ENCODE measurements at regions not wholly inside any gene's neighbourhood (a gene's known extent, or its start where the extent isn't known, plus 50 kb on each side); places are given as distances from the start of the nearest gene placed in this dataset.

DNA sequence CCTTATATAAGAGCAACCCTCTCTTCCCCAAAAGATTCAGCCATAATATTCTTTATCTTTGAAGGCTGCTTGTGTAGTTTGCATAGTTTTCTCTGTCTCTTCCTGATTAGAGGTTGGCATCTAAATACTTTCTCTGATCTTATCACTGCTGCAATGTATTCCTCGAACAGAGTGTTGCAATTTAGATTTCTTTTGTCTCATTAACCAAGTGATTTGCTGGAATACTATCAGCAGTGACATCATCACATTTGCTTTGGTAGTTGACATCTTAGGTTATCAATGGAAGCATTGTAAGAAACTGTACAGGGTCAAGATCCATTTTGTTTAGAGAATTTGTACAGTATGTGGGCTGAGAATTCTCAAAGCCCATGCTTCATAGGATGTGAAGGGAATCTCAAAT, 72.0 kb upstream of the NEUROD1 start:
- Mint-ChIP-seq H3K4me3 (no peak overlapping the region), H3K4me1 (peaks cover 27% of the 10 kb centered on the region), H3K9me3 (peaks cover 27% of the 10 kb centered on the region), H3K36me3 (ENCODE audit: low read depth) (peaks cover 10% of the 10 kb centered on the region), H3K27ac (no peak overlapping the region), H3K27me3 (ENCODE audit: low read depth, poor library complexity) (peaks cover 3% of the 10 kb centered on the region)
- DNase-seq: no peak
- no peak for TF ChIP-seq CTCF (IDR thresholded peaks at IDR 0.05)

- peaks cover 27% of the 10 kb centered on the region for H3K4me1 Mint-ChIP-seq
- H3K27ac Mint-ChIP-seq: no peak overlapping the region
- no peak for DNase-seq
- no peak overlapping the region for H3K4me3 Mint-ChIP-seq
- no peak for TF ChIP-seq CTCF (IDR thresholded peaks at IDR 0.05)
- H3K36me3 Mint-ChIP-seq (ENCODE audit: low read depth): peaks cover 5% of the 10 kb centered on the region
- peaks cover 3% of the 10 kb centered on the region for H3K27me3 Mint-ChIP-seq (ENCODE audit: low read depth, poor library complexity)
- H3K9me3 Mint-ChIP-seq: peaks cover 15% of the 10 kb centered on the region
Observed at GRCh38 chr2:181753686-181754085, 73.4 kb upstream of the NEUROD1 start.

DNA sequence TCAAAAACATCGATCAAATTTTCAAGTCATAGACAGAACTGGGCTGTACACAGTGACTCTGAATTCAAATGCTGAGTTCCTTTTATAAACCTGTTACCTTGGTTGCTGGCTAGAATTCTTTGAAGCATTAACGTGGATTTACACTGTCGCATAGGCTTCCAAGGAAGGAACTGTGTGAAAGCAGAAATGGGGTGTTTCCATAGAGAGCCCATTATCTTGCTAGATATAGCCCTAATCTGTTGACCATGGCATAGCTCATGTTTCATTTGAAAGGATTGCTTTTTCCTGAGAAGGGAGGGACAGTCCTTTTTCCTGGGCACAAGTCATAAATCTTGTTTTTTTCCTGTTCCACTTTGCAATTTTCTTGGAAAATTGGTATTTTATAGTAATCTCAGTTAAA, 73.8 kb upstream of the NEUROD1 start:
- DNase-seq: no peak
- peaks cover 32% of the 10 kb centered on the region for H3K4me1 Mint-ChIP-seq

DNA sequence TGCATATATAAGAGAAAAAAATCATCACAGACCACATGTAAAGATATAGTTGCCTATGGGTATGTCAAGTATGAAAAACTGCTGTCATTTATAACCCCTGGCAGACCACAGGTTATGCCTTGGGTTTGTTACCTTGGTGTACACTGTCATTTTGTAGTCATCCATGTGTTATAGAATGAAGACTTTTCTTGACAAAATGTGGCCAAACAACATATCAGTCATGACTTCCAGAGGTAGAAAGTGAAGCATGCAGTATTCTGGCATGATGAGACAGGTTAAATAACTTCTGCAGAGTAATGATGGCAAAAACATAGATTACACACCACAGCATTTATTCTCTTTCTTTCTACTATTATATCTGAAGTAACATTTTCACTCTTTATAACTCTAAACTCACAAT, 74.9 kb upstream of the NEUROD1 start:
- Mint-ChIP-seq H3K27me3 (ENCODE audit: low read depth, poor library complexity) (no peaks in the 10 kb centered on the region), H3K27ac (no peak overlapping the region), H3K9me3 (peaks cover 8% of the 10 kb centered on the region), H3K4me1 (peaks cover 32% of the 10 kb centered on the region), H3K4me3 (no peak overlapping the region), H3K36me3 (ENCODE audit: low read depth) (peaks cover 5% of the 10 kb centered on the region)
- TF ChIP-seq CTCF (IDR thresholded peaks at IDR 0.05): no peak
- no peak for DNase-seq

More for the DNA sequence above, 73.8 kb upstream of the NEUROD1 start:
- Mint-ChIP-seq H3K27ac (no peak overlapping the region), H3K4me3 (no peak overlapping the region), H3K9me3 (peaks cover 15% of the 10 kb centered on the region), H3K36me3 (ENCODE audit: low read depth) (peaks cover 5% of the 10 kb centered on the region), H3K27me3 (ENCODE audit: low read depth, poor library complexity) (peaks cover 3% of the 10 kb centered on the region)
- TF ChIP-seq CTCF (IDR thresholded peaks at IDR 0.05): no peak

DNA sequence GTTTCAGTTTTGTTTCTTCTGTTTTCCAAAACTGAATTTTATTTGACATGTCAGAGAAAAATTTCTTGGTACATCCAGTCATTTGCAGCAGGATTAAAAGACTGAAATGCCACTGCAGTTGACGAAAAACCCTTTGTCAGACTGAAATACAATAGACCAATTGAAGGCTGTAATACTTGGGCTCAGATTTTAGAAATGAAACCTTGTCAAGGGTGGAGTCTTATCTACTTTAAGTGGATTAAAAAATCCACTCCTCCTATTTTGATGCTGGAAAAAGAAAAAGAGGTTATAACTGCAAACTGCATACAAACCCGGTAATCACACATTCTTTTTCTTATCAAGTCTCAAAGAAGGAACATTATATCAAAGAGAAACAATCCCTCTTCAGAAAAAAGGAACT, 80.2 kb upstream of the NEUROD1 start:
- no peak overlapping the region for H3K4me3 Mint-ChIP-seq
- peaks cover 25% of the 10 kb centered on the region for H3K4me1 Mint-ChIP-seq
- no peak for TF ChIP-seq CTCF (IDR thresholded peaks at IDR 0.05)
- H3K36me3 Mint-ChIP-seq (ENCODE audit: low read depth): no peaks in the 10 kb centered on the region
- no peaks in the 10 kb centered on the region for H3K27me3 Mint-ChIP-seq (ENCODE audit: low read depth, poor library complexity)
- H3K27ac Mint-ChIP-seq: peak overlapping the region; percentile 22
- peaks cover 3% of the 10 kb centered on the region for H3K9me3 Mint-ChIP-seq
- DNase-seq: no peak

DNA sequence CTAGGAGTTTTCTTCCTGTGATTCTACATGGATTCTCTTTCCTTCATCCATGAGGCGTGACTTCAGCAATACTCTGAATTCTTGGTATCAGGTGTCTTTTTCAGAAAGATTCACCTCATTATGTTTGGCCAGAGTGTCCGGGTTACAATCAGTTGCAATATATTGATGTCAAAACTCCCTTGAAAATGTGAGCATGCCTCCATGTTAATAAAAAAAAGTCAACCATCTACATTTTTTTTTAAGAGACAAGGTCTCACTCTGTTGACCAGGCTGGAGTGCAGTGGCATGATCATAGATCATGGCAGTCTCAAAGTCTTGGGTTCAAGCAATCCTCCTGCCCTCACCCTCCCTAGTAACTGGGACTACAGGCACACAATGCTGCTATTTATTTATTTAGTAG, 80.9 kb upstream of the NEUROD1 start:
- Mint-ChIP-seq H3K4me1 (peaks cover 25% of the 10 kb centered on the region), H3K27me3 (ENCODE audit: low read depth, poor library complexity) (peaks cover 5% of the 10 kb centered on the region), H3K27ac (no peak overlapping the region), H3K4me3 (no peak overlapping the region), H3K36me3 (ENCODE audit: low read depth) (no peaks in the 10 kb centered on the region), H3K9me3 (peaks cover 3% of the 10 kb centered on the region)
- no peak for DNase-seq
- no peak for TF ChIP-seq CTCF (IDR thresholded peaks at IDR 0.05)
